ENCODE measurements at regions not wholly inside any gene's neighbourhood (a gene's known extent, or its start where the extent isn't known, plus 50 kb on each side); places are given as distances from the start of the nearest gene placed in this dataset.
"Not testable (repeated sequence)": the region's sequence is repeated elsewhere in the genome, so short reads cannot be mapped to it uniquely, and the experiment has no call there.

DNA sequence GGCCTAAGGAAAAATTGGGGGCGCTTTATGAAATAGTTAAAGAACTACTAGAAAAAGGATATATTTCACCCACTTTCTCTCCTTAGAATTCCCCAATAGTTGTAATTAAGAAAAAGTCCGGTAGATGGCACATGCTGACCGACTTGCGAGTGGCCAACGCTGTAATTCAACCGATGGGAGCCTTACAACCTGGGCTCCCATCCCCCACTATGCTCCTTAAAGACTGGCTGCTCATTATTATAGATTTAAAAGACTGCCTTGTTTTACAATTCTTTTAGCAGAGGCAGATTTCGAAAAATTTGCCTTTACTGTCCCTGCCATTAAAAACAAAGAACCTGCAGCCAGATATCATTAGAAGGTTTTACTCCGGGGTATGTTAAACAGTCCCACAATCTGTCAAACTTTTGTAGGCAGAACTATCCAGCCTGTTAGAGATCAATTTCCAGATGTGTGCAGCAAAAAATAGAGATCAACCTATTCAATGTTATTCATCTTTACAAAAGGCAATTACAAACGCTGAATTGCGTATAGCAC lies 58.5 kb upstream of the PRSS16 start:
- peak; percentile 76 for DNase-seq (ENCODE audit: low spot score)

DNA sequence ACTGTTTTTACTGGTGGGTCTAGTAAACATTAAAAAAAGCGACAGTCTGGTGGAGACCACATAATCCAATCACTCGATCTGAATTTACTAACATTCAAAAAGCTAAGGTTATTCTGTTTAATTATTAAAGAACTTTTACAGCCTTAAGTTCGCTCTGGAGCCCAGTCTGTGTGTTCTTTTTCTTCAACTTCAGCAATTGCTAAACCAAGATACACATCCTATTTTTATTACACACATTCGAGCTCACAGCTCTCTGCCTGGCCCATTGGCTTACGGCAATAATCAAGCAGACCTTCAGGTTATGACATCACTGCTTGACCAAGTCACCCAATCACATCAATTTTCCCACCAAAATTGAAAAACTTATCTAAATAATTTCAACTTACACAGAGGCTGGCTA lies 57.4 kb upstream of the PRSS16 start:
- no peak for DNase-seq (ENCODE audit: low spot score)

DNA sequence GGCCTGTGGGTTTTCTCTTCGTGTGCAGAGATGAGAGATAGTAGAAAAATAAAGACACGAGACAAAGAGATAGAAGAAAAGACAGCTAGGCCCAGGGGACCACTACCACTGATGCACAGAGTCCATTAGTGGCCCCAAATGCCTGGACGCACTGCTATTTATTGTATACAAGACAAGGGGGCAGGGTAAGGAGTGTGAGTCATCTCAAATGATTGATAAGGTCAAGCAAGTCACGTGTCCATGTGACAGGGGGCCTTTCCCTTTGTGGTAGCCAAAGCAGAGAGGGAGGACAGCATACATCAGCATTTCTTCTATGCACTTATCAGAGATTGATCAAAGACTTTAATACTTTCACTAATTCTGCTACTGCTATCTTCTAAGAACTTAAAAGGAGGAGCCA lies 53.0 kb upstream of the PRSS16 start:
- not testable (repeated sequence) for DNase-seq (ENCODE audit: low spot score)

DNA sequence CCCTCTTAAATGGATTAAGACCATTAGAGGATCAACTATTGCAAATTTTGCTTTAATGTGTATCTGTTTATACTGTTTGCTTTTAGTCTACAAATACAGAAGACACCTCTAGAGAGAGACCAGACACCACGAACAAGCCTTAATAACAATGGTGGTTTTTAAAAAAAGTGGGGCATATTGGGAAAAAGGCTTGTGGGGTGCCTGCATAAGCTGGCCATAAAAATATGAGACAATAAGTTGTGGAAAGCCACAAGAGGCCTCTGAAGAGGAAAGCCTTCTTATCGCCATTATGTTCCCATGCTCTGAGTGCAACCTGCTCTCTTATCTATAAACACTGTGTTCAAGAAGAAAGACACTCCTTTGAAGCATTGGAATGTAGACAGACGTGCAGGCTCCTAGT lies 52.0 kb upstream of the PRSS16 start:
- not testable (repeated sequence) for DNase-seq (ENCODE audit: low spot score)

Measured in H4 (cell line).